ENCODE measurements at regions not wholly inside any gene's neighbourhood (a gene's known extent, or its start where the extent isn't known, plus 50 kb on each side); places are given as distances from the start of the nearest gene placed in this dataset.

GRCh38 chr12:126228936-126229335 lies 1163.7 kb downstream of the AACS start:
- no peak for ATAC-seq
- TF ChIP-seq CTCF (IDR thresholded peaks at IDR 0.05) (no peak), POLR2A (IDR thresholded peaks at IDR 0.05) (no peak)

GRCh38 chr12:126232711-126233110 lies 1167.5 kb downstream of the AACS start:
- 57% methylated on average over 3 of the region's 3 CpGs for WGBS (ENCODE audit: insufficient coverage, low coverage, low lambda C conversion rate, missing lambda C conversion rate)
- H3K36me3 ChIP-seq, result no peaks in the 10 kb centered on the region

More at GRCh38 chr12:126228936-126229335, 1163.7 kb downstream of the AACS start:
- WGBS (ENCODE audit: insufficient coverage, low coverage, low lambda C conversion rate, missing lambda C conversion rate), result 88% methylated on average over 1 of the region's 2 CpGs
- Histone ChIP-seq H3K4me1 (no peaks in the 10 kb centered on the region), H3K9me3 (no peaks in the 10 kb centered on the region), H3K27ac (no peak overlapping the region), H3K36me3 (no peaks in the 10 kb centered on the region), H3K27me3 (no peaks in the 10 kb centered on the region), H3K4me3 (no peak overlapping the region)
- intact Hi-C loops (cut with DNase I), result no loop called here
- DNase-seq, result no peak

GRCh38 chr12:126233625-126234024 lies 1168.4 kb downstream of the AACS start:
- Histone ChIP-seq H3K27me3 (no peaks in the 10 kb centered on the region), H3K9me3 (no peaks in the 10 kb centered on the region), H3K36me3 (no peaks in the 10 kb centered on the region), H3K4me1 (no peaks in the 10 kb centered on the region), H3K4me3 (no peak overlapping the region), H3K27ac (no peak overlapping the region)
- DNase-seq (no peak), ATAC-seq (no peak)
- intact Hi-C loops (cut with DNase I), result no loop called here
- WGBS (ENCODE audit: insufficient coverage, low coverage, low lambda C conversion rate, missing lambda C conversion rate), result 38% methylated on average over 3 of the region's 3 CpGs
- no peak for TF ChIP-seq POLR2A (IDR thresholded peaks at IDR 0.05)
- no peak for TF ChIP-seq CTCF (IDR thresholded peaks at IDR 0.05)

More at GRCh38 chr12:126232711-126233110, 1167.5 kb downstream of the AACS start:
- intact Hi-C loops (cut with DNase I), result no loop called here
- Histone ChIP-seq H3K27me3 (no peaks in the 10 kb centered on the region), H3K9me3 (no peaks in the 10 kb centered on the region), H3K4me1 (no peaks in the 10 kb centered on the region), H3K4me3 (no peak overlapping the region), H3K27ac (no peak overlapping the region)
- DNase-seq (no peak), ATAC-seq (no peak)
- TF ChIP-seq POLR2A (IDR thresholded peaks at IDR 0.05) (no peak), CTCF (IDR thresholded peaks at IDR 0.05) (no peak)

- Histone ChIP-seq H3K27me3 (no peaks in the 10 kb centered on the region), H3K4me3 (no peak overlapping the region), H3K36me3 (no peaks in the 10 kb centered on the region), H3K27ac (no peak overlapping the region), H3K4me1 (no peaks in the 10 kb centered on the region), H3K9me3 (no peaks in the 10 kb centered on the region)
- DNase-seq (no peak), ATAC-seq (no peak)
- no peak for TF ChIP-seq POLR2A (IDR thresholded peaks at IDR 0.05)
- TF ChIP-seq CTCF (IDR thresholded peaks at IDR 0.05), result no peak
- WGBS (ENCODE audit: insufficient coverage, low coverage, low lambda C conversion rate, missing lambda C conversion rate), result 61% methylated on average over 4 of the region's 4 CpGs
- intact Hi-C loops (cut with DNase I), result no loop called here
Observed at GRCh38 chr12:126243814-126244440, 1178.7 kb downstream of the AACS start.
